Loucy (cell line): ENCODE measurements at regions not wholly inside any gene's neighbourhood (a gene's known extent, or its start where the extent isn't known, plus 50 kb on each side); places are given as distances from the start of the nearest gene placed in this dataset.

Experiments used
- H2AFZ ChIP-seq: fragments of 200-600 bp; sonication (generic); 2 replicates; pipeline ENCODE4 v1.6.0; 2016; ENCODE audit warnings: antibody characterized with exemption, mild to moderate bottlenecking, low read length, moderate library complexity
- H3F3A ChIP-seq: fragments of 200-600 bp; 2 replicates; pipeline ENCODE4 v1.6.0; 2016; ENCODE audit warnings: antibody characterized with exemption, low read depth, mild to moderate bottlenecking
- H3K27me3 ChIP-seq: fragments of 200-600 bp; sonication (generic); 2 replicates; pipeline ENCODE4 v1.6.1; 2014; ENCODE audit warnings: low read length, mild to moderate bottlenecking; ENCODE audit not compliant: insufficient read depth, poor library complexity, severe bottlenecking
- H3K36me3 ChIP-seq: fragments of 200-600 bp; sonication (generic); 2 replicates; pipeline ENCODE4 v1.6.1; 2016; ENCODE audit warnings: low read length; ENCODE audit not compliant: insufficient read depth
- H3K4me1 ChIP-seq: fragments of 200-600 bp; sonication (generic); 2 replicates; pipeline ENCODE4 v1.5.1; 2014; ENCODE audit warnings: low read length, mild to moderate bottlenecking; ENCODE audit not compliant: insufficient read depth, poor library complexity, severe bottlenecking
- H3K4me2 ChIP-seq: fragments of 200-600 bp; sonication (generic); 2 replicates; pipeline ENCODE4 v1.6.0; 2014; ENCODE audit warnings: antibody characterized with exemption, low read length, low read depth, mild to moderate bottlenecking; ENCODE audit not compliant: poor library complexity, severe bottlenecking
- H3K4me3 ChIP-seq: fragments of 200-600 bp; sonication (generic); 2 replicates; pipeline ENCODE4 v1.5.1; 2014; ENCODE audit warnings: low read length, mild to moderate bottlenecking, mixed read lengths; ENCODE audit not compliant: poor library complexity, severe bottlenecking
- H3K79me2 ChIP-seq: fragments of 200-600 bp; sonication (generic); 2 replicates; pipeline ENCODE4 v1.6.1; 2014; ENCODE audit warnings: low read length; ENCODE audit not compliant: insufficient read depth
- H3K9ac ChIP-seq: fragments of 200-600 bp; sonication (generic); 2 replicates; pipeline ENCODE4 v1.6.0; 2014; ENCODE audit warnings: mild to moderate bottlenecking, low read depth, low read length, moderate library complexity; ENCODE audit not compliant: poor library complexity, severe bottlenecking
- H3K9me2 ChIP-seq: fragments of 200-600 bp; sonication (generic); replicated peaks from 2 replicates; pipeline ENCODE4 v1.6.1; 2016; ENCODE audit warnings: low read depth, low read length, mixed read lengths
- H3K9me3 ChIP-seq: fragments of 200-600 bp; sonication (generic); 2 replicates; pipeline ENCODE4 v1.6.1; 2014; ENCODE audit warnings: mild to moderate bottlenecking, antibody characterized with exemption, low read length, low read depth; ENCODE audit not compliant: insufficient read depth
- H4K20me1 ChIP-seq: fragments of 200-600 bp; sonication (generic); 2 replicates; pipeline ENCODE4 v1.6.0; 2014; ENCODE audit warnings: antibody characterized with exemption, low read length, mild to moderate bottlenecking; ENCODE audit not compliant: insufficient read depth, poor library complexity, severe bottlenecking
- EZH2phosphoT487 ChIP-seq: fragments of 200-600 bp; IDR thresholded peaks from 2 replicates; pipeline ENCODE4 v1.6.1; 2018; ENCODE audit warnings: antibody characterized with exemption, mild to moderate bottlenecking, moderate library complexity, borderline replicate concordance
- TF ChIP-seq, protein P1 (sequence below): fragments of 200-600 bp; sonication (generic); conservative IDR thresholded peaks from 2 replicates; pipeline ENCODE4 v1.5.1; 2014; ENCODE audit warnings: mild to moderate bottlenecking, antibody characterized with exemption, low read length

DNA sequence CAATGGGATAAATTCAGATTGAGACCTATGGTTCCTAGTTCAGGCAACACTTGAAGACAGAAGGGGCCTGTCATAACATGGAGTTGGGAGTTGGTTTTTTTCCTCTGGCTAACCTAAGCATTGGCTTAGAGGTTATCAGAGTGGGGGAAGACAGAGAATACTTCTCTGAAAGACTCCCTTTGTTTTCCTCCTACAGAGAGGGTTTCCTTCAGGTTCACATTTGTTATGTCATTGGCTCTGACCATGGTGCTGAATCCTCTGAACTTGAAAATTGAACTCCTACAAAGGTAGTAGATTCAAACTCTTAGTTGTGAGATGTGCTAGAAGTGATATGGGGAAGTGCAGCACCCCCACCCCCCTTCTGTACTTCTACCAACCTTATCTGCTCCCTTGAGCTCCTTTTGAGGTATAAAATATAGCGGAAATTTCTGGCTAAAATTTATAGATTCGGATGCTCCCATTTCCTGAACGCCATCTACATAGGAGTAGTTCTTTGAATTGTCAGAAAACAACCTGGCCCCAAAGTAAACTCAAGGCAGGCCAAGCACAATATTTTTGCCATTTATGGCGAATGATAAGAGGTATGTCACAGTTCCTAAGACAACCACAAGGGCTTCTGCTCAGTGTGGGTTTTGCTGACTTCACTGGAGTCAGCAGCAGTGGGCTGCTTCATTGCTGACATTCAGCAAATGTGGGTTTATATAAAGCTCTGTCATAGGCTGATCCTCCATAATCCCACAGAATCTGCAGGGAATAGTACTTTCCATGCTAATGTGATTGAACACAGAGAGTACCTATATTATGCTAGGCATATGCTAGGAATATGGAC, 131.6 kb upstream of the KLF14 start:
- TF ChIP-seq, protein P1, sequence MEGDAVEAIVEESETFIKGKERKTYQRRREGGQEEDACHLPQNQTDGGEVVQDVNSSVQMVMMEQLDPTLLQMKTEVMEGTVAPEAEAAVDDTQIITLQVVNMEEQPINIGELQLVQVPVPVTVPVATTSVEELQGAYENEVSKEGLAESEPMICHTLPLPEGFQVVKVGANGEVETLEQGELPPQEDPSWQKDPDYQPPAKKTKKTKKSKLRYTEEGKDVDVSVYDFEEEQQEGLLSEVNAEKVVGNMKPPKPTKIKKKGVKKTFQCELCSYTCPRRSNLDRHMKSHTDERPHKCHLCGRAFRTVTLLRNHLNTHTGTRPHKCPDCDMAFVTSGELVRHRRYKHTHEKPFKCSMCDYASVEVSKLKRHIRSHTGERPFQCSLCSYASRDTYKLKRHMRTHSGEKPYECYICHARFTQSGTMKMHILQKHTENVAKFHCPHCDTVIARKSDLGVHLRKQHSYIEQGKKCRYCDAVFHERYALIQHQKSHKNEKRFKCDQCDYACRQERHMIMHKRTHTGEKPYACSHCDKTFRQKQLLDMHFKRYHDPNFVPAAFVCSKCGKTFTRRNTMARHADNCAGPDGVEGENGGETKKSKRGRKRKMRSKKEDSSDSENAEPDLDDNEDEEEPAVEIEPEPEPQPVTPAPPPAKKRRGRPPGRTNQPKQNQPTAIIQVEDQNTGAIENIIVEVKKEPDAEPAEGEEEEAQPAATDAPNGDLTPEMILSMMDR = no peak
- no peak for TF ChIP-seq EZH2phosphoT487
- Histone ChIP-seq H3K4me1 (no peaks in the 10 kb centered on the region), H3K79me2 (no peaks in the 10 kb centered on the region), H2AFZ (no peak overlapping the region), H4K20me1 (no peaks in the 10 kb centered on the region), H3K36me3 (no peaks in the 10 kb centered on the region), H3K9me3 (0 out of 2 replicates have a peak, but pooled peaks cover 3% of the 10 kb centered on the region), H3K9me2 (no peaks in the 10 kb centered on the region), H3K4me3 (no peak overlapping the region), H3F3A (no peaks in the 10 kb centered on the region), H3K9ac (no peak overlapping the region), H3K27me3 (no peaks in the 10 kb centered on the region), H3K4me2 (no peak overlapping the region)

DNA sequence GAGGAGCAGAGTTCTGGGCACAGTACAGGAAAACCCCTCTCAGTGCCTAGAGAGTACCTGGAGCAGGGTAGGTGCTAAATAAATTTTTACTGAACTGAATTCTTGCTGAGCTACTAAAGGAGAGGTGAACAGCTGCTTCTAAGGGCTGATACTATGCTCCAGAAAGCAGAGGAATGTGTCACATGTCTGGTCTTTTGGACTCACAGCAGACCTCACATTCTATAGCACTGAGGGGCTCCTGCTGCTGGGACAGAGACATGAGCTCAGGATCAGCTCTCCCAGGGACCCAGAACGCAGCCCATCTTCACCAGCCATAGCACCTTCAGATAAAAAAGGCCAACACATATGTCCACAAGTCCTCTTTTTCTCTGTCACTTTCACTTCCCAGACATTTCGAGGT, 133.0 kb upstream of the KLF14 start:
- H3K9me2 ChIP-seq = no peaks in the 10 kb centered on the region
- H3K4me3 ChIP-seq = no peak overlapping the region
- H3K36me3 ChIP-seq = no peaks in the 10 kb centered on the region
- H3K27me3 ChIP-seq = no peaks in the 10 kb centered on the region
- no peaks in the 10 kb centered on the region for H3K4me1 ChIP-seq
- H3K4me2 ChIP-seq = no peak overlapping the region
- no peaks in the 10 kb centered on the region for H3K9me3 ChIP-seq
- H2AFZ ChIP-seq = no peak overlapping the region
- TF ChIP-seq, protein P1 = no peak
- H4K20me1 ChIP-seq = no peaks in the 10 kb centered on the region
- H3F3A ChIP-seq = no peaks in the 10 kb centered on the region
- H3K9ac ChIP-seq = no peak overlapping the region
- no peaks in the 10 kb centered on the region for H3K79me2 ChIP-seq

DNA sequence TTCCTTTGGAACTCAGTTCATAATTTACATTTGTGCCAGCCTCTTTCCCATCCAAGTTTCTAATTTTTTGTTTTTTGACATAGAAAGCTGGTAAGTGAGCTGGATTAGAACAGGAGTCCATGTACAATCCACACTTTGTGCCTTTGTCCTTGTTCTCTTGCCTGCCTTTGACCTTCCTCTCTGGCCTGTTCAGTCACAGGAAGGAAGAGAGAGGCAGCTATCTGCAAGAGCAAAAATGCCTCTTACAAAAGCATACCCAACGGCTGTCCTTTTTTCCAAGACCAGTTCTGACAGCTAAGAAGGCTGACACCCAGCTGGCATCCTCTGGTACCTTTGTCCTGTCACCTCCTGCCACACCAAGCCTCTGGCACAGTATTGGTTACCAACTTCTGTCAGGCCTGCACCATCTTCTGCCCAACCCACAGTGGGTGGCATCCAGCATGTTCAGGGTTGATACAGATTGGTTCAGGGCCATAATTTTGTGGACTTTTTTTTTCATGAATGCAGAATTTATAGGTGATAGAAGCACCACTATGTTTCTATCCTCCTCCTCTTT, 133.7 kb upstream of the KLF14 start:
- Histone ChIP-seq H3K9me2 (no peaks in the 10 kb centered on the region), H3K36me3 (no peaks in the 10 kb centered on the region), H4K20me1 (no peaks in the 10 kb centered on the region), H3K4me3 (no peak overlapping the region), H3K4me1 (no peaks in the 10 kb centered on the region), H2AFZ (no peak overlapping the region), H3K4me2 (no peak overlapping the region), H3K27me3 (no peaks in the 10 kb centered on the region), H3F3A (no peaks in the 10 kb centered on the region), H3K9ac (no peak overlapping the region), H3K9me3 (no peaks in the 10 kb centered on the region), H3K79me2 (no peaks in the 10 kb centered on the region)
- no peak for TF ChIP-seq EZH2phosphoT487
- TF ChIP-seq, protein P1 = no peak
